SK-N-MC (cell line): ENCODE measurements at regions not wholly inside any gene's neighbourhood (a gene's known extent, or its start where the extent isn't known, plus 50 kb on each side); places are given as distances from the start of the nearest gene placed in this dataset.

Experiments
- DNase-seq: peaks from one replicate; pipeline ENCODE4 v3.0.0-alpha.2; 2011; ENCODE audit warnings: low read depth, low spot score
- H3K27ac ChIP-seq: fragments of 200-600 bp; sonication (generic); 2 replicates; pipeline ENCODE4 v1.5.1; 2016; ENCODE audit warnings: mixed run types
- H3K36me3 ChIP-seq: fragments of 200-600 bp; sonication (generic); 2 replicates; pipeline ENCODE4 v1.6.1; 2017; ENCODE audit warnings: antibody characterized with exemption, low read length, mixed read lengths; ENCODE audit not compliant: insufficient read depth
- H3K4me3 ChIP-seq: fragments of 200-600 bp; sonication (generic); 2 replicates; pipeline ENCODE4 v1.5.1; 2016
- H3K9ac ChIP-seq: fragments of 200-600 bp; sonication (generic); 2 replicates; pipeline ENCODE4 v1.8.0; 2017; ENCODE audit warnings: mixed run types, mixed read lengths; ENCODE audit not compliant: insufficient read length
- H3K9me3 ChIP-seq: fragments of 200-600 bp; sonication (generic); 2 replicates; pipeline ENCODE4 v1.6.1; 2017; ENCODE audit warnings: low read depth, mild to moderate bottlenecking, antibody characterized with exemption, low read length, moderate library complexity, mixed read lengths
- EZH2 ChIP-seq: fragments of 200-600 bp; sonication (generic); IDR thresholded peaks from one replicate; pipeline ENCODE4 v1.6.1; 2017; ENCODE audit warnings: antibody characterized with exemption
- FOXP2 ChIP-seq: optimal IDR thresholded peaks from 2 replicates; pipeline ENCODE3; 2011; ENCODE audit warnings: mild to moderate bottlenecking, moderate library complexity; ENCODE audit not compliant: insufficient read depth; ENCODE audit errors: extremely low read length, control extremely low read depth
- POLR2AphosphoS5 ChIP-seq: IDR thresholded peaks from 2 replicates; pipeline ENCODE4 v1.6.1; 2012; ENCODE audit warnings: mild to moderate bottlenecking, low read depth, low read length, borderline replicate concordance

GRCh38 chr5:5985332-5985731 lies 393.0 kb downstream of the MED10 start:
- Histone ChIP-seq H3K4me3 (no peak overlapping the region), H3K9ac (no peak overlapping the region), H3K9me3 (no peaks in the 10 kb centered on the region), H3K36me3 (no peaks in the 10 kb centered on the region), H3K27ac (no peak overlapping the region)
- TF ChIP-seq FOXP2 (no peak), EZH2 (no peak), POLR2AphosphoS5 (no peak)
- DNase-seq, result no peak

GRCh38 chr5:5983261-5983980 lies 394.9 kb downstream of the MED10 start:
- no peak overlapping the region for H3K9ac ChIP-seq
- H3K4me3 ChIP-seq, result no peak overlapping the region
- no peaks in the 10 kb centered on the region for H3K9me3 ChIP-seq
- no peak overlapping the region for H3K27ac ChIP-seq
- TF ChIP-seq EZH2 (no peak), POLR2AphosphoS5 (no peak), FOXP2 (no peak)
- H3K36me3 ChIP-seq, result no peaks in the 10 kb centered on the region
- DNase-seq, result no peak

GRCh38 chr5:5981562-5981961 lies 396.8 kb downstream of the MED10 start:
- Histone ChIP-seq H3K9ac (no peak overlapping the region), H3K27ac (no peak overlapping the region), H3K4me3 (no peak overlapping the region), H3K36me3 (no peaks in the 10 kb centered on the region), H3K9me3 (no peaks in the 10 kb centered on the region)
- no peak for DNase-seq
- TF ChIP-seq EZH2 (no peak), POLR2AphosphoS5 (no peak), FOXP2 (no peak)

- no peaks in the 10 kb centered on the region for H3K9me3 ChIP-seq
- no peak overlapping the region for H3K9ac ChIP-seq
- TF ChIP-seq POLR2AphosphoS5 (no peak), FOXP2 (no peak), EZH2 (no peak)
- no peaks in the 10 kb centered on the region for H3K36me3 ChIP-seq
- H3K4me3 ChIP-seq, result no peak overlapping the region
- no peak overlapping the region for H3K27ac ChIP-seq
- DNase-seq, result no peak
Measured at GRCh38 chr5:5980538-5980895, 397.8 kb downstream of the MED10 start.

- no peaks in the 10 kb centered on the region for H3K9me3 ChIP-seq
- no peak overlapping the region for H3K27ac ChIP-seq
- TF ChIP-seq POLR2AphosphoS5 (no peak), EZH2 (no peak), FOXP2 (no peak)
- H3K9ac ChIP-seq, result no peak overlapping the region
- H3K4me3 ChIP-seq, result no peak overlapping the region
- no peaks in the 10 kb centered on the region for H3K36me3 ChIP-seq
- DNase-seq, result no peak
Measured at GRCh38 chr5:5979761-5980537, 398.4 kb downstream of the MED10 start.

- H3K36me3 ChIP-seq, result no peaks in the 10 kb centered on the region
- H3K9ac ChIP-seq, result no peak overlapping the region
- H3K27ac ChIP-seq, result no peak overlapping the region
Measured at GRCh38 chr5:5979377-5979760, 399.0 kb downstream of the MED10 start.

GRCh38 chr5:5978501-5979376 lies 399.6 kb downstream of the MED10 start:
- Histone ChIP-seq H3K9ac (no peak overlapping the region), H3K4me3 (no peak overlapping the region), H3K36me3 (no peaks in the 10 kb centered on the region), H3K9me3 (no peaks in the 10 kb centered on the region), H3K27ac (no peak overlapping the region)
- TF ChIP-seq EZH2 (no peak), FOXP2 (no peak), POLR2AphosphoS5 (no peak)
- DNase-seq, result no peak

More at GRCh38 chr5:5979377-5979760, 399.0 kb downstream of the MED10 start:
- TF ChIP-seq FOXP2 (no peak), EZH2 (no peak), POLR2AphosphoS5 (no peak)
- H3K9me3 ChIP-seq, result no peaks in the 10 kb centered on the region
- H3K4me3 ChIP-seq, result no peak overlapping the region
- DNase-seq, result no peak

- no peak for DNase-seq
- no peaks in the 10 kb centered on the region for H3K36me3 ChIP-seq
- H3K9me3 ChIP-seq, result no peaks in the 10 kb centered on the region
- H3K9ac ChIP-seq, result no peak overlapping the region
- TF ChIP-seq FOXP2 (no peak), EZH2 (no peak), POLR2AphosphoS5 (no peak)
- no peak overlapping the region for H3K4me3 ChIP-seq
- no peak overlapping the region for H3K27ac ChIP-seq
Measured at GRCh38 chr5:5971203-5971602, 407.1 kb downstream of the MED10 start.
